IPS-18a (cell line): ENCODE measurements at regions not wholly inside any gene's neighbourhood (a gene's known extent, or its start where the extent isn't known, plus 50 kb on each side); places are given as distances from the start of the nearest gene placed in this dataset.

Experiments
- H3K27ac ChIP-seq: one replicate; pipeline ENCODE4 v1.5.1; 2013; ENCODE audit warnings: low read length
- H3K27me3 ChIP-seq: one replicate; pipeline ENCODE4 v1.6.1; 2013; ENCODE audit warnings: mild to moderate bottlenecking, low read length; ENCODE audit not compliant: control insufficient read depth, insufficient read depth
- H3K36me3 ChIP-seq: one replicate; pipeline ENCODE4 v1.6.1; 2013; ENCODE audit warnings: low read depth, low read length; ENCODE audit not compliant: control insufficient read depth
- H3K4me1 ChIP-seq: one replicate; pipeline ENCODE4 v1.6.1; 2013; ENCODE audit warnings: low read depth, low read length; ENCODE audit not compliant: control insufficient read depth
- H3K4me3 ChIP-seq: one replicate; pipeline ENCODE4 v1.5.1; 2013; ENCODE audit warnings: low read length
- H3K9ac ChIP-seq: one replicate; pipeline ENCODE4 v1.6.1; 2013; ENCODE audit warnings: mild to moderate bottlenecking, low read length, moderate library complexity
- H3K9me3 ChIP-seq: one replicate; pipeline ENCODE4 v1.6.1; 2013; ENCODE audit warnings: low read depth, low read length; ENCODE audit not compliant: control insufficient read depth

DNA sequence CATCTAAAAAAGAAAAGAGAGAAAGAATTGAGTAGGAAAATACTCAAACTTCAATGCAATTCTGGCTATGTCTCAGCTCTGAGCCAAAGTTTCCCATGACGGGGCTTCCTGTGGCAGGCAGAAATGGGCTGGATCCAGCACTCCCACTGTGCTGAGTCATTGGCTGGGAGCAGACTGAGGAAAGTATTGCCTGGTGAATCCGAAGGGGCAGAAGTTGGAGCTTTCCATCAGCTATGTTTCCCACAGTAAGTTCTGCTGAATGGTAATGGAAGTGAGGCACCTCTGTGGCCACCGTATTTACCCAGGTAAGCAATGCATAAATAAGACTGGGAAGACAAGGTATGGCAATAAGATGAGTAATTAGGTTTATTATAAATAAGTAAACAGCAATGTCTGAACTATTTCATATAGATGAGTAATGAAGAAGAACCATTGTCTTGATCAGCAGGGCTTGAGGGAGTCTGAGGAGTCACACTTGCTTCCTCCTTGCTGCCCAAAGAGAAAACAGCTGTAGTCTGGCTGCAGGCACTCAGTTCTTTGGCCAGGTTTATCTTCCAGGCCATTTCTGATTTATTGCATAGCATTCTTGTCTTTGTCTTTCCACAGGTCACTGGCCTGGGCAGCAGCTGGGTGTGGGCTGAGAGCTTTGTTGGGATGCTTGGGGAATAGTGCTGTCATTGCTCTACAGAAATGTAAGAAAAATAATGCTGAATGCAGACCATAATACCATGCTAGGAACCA lies 255.3 kb downstream of the DNAJB9 start:
- Histone ChIP-seq H3K9ac (no peak overlapping the region), H3K4me1 (no peaks in the 10 kb centered on the region), H3K36me3 (no peaks in the 10 kb centered on the region), H3K4me3 (no peak overlapping the region), H3K27ac (no peak overlapping the region), H3K27me3 (no peaks in the 10 kb centered on the region), H3K9me3 (no peaks in the 10 kb centered on the region)

DNA sequence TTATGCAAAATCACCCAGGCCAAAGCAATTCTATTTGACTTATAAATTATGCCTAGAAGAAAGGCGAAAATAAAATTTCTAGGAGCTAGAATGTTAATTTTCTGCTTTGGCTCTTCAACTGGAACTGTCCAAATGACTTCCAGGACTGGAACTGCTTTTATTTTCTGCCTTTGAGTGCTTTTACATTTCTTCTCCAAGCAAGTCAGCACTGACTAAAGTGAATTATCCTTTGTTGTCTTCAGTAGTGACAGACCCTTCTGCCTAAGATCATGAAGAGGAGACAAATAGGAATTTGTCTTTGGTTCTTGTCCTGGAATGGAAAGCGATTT lies 255.9 kb downstream of the DNAJB9 start:
- Histone ChIP-seq H3K9ac (no peak overlapping the region), H3K4me3 (no peak overlapping the region), H3K36me3 (no peaks in the 10 kb centered on the region), H3K4me1 (no peaks in the 10 kb centered on the region), H3K9me3 (no peaks in the 10 kb centered on the region), H3K27me3 (no peaks in the 10 kb centered on the region), H3K27ac (no peak overlapping the region)

DNA sequence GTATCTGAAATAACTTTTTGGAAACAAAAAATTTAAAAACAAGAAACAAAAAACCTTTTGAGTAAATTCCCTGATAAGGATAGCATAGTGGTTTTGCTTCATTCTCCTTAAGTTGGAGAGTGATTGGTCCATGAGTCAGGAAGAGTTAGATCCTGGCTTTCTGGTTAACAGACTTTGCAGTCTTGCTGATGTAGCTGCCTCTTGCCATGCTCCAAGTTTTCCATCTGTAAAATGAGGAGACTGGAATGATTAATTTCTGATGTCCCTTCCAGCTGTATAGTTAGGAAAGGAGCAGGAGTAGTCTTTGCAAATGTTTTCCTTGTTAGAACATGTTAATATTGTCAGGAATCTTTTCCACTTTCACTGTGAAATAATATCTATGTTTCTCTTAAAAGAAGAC lies 266.6 kb downstream of the DNAJB9 start:
- Histone ChIP-seq H3K36me3 (no peaks in the 10 kb centered on the region), H3K9ac (no peak overlapping the region), H3K27ac (no peak overlapping the region)

DNA sequence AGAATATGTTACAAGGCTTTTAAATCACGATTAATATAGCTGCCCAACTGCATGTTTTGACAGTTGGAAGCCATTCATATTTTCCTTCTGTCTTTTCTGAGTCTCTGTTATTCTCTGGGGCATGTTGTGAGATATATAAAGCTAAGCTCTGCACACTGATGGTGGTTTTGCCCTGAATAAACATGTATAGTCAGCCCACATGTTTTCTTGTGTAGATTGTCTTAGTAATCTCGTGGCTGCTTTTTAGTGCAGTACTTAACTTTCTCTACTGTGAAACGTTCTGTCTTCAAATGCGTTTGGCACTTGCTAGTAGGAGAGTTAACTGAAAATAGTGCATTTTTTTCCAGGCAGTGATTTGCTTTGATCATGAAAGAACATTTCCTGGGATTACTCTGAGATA lies 268.5 kb downstream of the DNAJB9 start:
- Histone ChIP-seq H3K27me3 (no peaks in the 10 kb centered on the region), H3K27ac (no peak overlapping the region), H3K9ac (no peak overlapping the region), H3K4me1 (no peaks in the 10 kb centered on the region), H3K4me3 (no peak overlapping the region), H3K36me3 (no peaks in the 10 kb centered on the region), H3K9me3 (no peaks in the 10 kb centered on the region)

More for the DNA sequence above, 266.6 kb downstream of the DNAJB9 start:
- H3K27me3 ChIP-seq, result no peaks in the 10 kb centered on the region
- no peaks in the 10 kb centered on the region for H3K4me1 ChIP-seq
- H3K4me3 ChIP-seq, result no peak overlapping the region
- H3K9me3 ChIP-seq, result no peaks in the 10 kb centered on the region

DNA sequence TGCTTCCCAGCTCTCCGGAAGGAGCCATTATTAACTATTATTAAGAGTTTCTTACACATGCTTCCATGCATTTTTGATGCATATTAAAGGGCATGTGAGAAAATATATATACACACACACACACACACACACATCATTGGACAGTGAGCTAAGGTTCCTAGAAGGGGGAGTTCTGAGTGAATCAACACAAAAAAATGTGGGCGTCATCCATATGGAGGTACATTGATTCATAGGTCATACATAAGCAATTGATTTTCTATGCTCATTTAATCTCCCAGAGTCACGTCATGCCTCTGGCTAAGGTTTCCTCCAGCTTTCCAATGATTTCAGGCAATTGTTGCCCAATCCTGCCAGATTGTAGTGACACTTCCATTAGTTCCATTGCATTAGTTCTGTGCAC lies 269.4 kb downstream of the DNAJB9 start:
- H3K36me3 ChIP-seq, result no peaks in the 10 kb centered on the region
- H3K27me3 ChIP-seq, result no peaks in the 10 kb centered on the region
- no peak overlapping the region for H3K9ac ChIP-seq
- no peaks in the 10 kb centered on the region for H3K9me3 ChIP-seq
- H3K27ac ChIP-seq, result no peak overlapping the region
- no peak overlapping the region for H3K4me3 ChIP-seq
- no peaks in the 10 kb centered on the region for H3K4me1 ChIP-seq

DNA sequence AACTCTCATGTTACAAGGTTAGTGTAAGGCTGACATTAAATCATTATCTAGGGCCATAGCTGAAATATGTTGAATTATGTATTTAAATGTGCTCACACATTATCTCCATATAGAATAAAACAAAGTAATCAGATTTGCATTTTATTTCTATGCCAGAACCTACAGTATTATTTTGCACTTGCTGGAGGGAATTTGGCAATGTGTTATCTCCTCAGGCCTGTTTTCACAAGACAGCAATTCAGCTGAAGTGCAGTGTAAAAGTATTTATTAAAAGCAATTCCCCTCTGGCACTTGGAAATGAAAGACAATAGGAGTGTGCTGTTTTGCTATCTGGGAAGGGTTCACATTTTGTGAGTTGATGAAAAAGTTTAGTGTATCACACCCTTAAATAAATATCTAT lies 276.3 kb downstream of the DNAJB9 start:
- no peaks in the 10 kb centered on the region for H3K27me3 ChIP-seq
- no peak overlapping the region for H3K4me3 ChIP-seq
- H3K4me1 ChIP-seq, result no peaks in the 10 kb centered on the region
- H3K27ac ChIP-seq, result no peak overlapping the region
- H3K9me3 ChIP-seq, result no peaks in the 10 kb centered on the region
- H3K36me3 ChIP-seq, result no peaks in the 10 kb centered on the region
- no peak overlapping the region for H3K9ac ChIP-seq

DNA sequence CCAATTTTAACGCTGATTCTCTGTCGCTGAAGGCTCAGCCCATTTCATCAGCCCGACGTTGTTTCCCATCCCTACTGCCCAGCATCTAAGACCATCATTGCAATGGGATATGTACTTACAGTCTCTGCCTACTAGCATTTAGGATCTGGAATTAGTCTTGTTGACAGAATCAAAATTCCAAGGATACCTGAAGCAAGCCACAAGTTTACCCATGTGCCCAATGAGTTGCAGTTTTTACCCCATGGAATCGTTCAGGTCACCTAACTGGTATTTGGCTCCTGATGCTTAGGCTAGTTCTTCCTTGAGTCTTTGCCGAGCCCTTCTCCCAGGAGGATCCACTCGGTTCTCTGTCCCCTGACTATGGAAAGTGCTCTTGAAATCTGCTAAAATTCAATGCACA lies 276.8 kb downstream of the DNAJB9 start:
- Histone ChIP-seq H3K9me3 (no peaks in the 10 kb centered on the region), H3K27me3 (no peaks in the 10 kb centered on the region), H3K4me1 (no peaks in the 10 kb centered on the region), H3K27ac (no peak overlapping the region), H3K4me3 (no peak overlapping the region), H3K9ac (no peak overlapping the region), H3K36me3 (no peaks in the 10 kb centered on the region)

DNA sequence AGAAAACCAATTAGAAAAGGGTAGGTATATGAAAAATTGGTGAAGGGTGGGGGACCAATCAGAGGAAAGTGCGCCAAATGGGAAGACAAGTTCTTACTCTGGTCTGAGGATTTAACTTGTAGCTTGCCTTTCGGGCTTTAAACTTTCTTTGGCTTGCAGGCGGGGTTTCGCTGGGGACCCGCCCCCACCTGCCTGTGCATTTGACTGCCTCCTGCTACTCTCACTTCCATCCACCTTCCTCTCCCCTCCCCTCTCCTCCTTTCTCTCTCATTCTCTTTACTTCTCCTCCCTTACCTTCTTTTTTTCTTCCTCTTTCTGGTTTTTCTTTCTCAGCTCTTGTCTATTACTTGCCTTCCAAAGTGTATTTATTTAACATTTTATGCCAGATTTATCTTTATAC lies 278.8 kb downstream of the DNAJB9 start:
- no peaks in the 10 kb centered on the region for H3K4me1 ChIP-seq
- H3K36me3 ChIP-seq, result no peaks in the 10 kb centered on the region
- H3K27ac ChIP-seq, result no peak overlapping the region
- no peak overlapping the region for H3K9ac ChIP-seq
- H3K4me3 ChIP-seq, result no peak overlapping the region
- no peaks in the 10 kb centered on the region for H3K9me3 ChIP-seq
- H3K27me3 ChIP-seq, result no peaks in the 10 kb centered on the region

DNA sequence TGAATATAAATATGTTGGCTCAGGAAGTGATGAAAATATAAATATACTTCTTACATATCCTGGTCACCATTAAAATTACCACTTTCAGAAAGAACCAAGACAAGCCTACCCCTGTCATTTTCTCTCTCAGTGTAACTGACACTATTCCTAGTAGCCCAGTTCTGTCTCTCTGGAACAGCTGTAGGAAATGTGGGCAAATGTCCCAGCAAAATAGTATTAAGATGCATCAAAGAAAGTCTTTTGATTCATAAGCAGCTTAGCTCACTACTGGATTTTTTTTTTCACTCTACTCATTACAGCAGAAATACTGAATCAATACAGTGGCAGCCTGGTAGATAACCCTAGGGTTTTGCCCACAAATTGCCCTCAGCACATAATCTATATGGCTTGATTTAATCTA lies 290.9 kb downstream of the DNAJB9 start:
- H3K9ac ChIP-seq, result no peak overlapping the region
- no peaks in the 10 kb centered on the region for H3K4me1 ChIP-seq
- H3K4me3 ChIP-seq, result no peak overlapping the region
- no peaks in the 10 kb centered on the region for H3K27me3 ChIP-seq
- H3K9me3 ChIP-seq, result no peaks in the 10 kb centered on the region
- no peak overlapping the region for H3K27ac ChIP-seq
- H3K36me3 ChIP-seq, result no peaks in the 10 kb centered on the region

DNA sequence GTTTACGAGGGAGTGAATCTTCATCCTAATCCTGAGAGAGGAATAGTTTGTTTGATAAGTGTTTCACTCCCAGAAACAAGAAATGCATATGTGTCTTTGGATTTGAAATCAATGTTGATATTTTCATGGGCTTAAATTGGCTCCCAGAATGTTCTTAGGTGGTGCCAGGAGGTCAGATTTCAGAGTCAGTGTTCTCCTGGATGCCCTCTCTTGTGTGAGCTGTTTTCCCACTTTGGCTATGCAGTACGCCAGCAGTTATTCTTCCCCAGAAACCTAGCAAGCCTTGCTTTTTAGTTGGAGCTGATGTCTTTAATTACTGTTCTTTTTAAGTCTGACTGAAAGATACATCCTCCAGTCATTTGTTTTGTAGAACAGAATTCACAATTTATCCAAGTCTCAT lies 291.4 kb downstream of the DNAJB9 start:
- H3K27me3 ChIP-seq, result no peaks in the 10 kb centered on the region
- no peaks in the 10 kb centered on the region for H3K9me3 ChIP-seq
- H3K27ac ChIP-seq, result no peak overlapping the region
- no peak overlapping the region for H3K4me3 ChIP-seq
- no peak overlapping the region for H3K9ac ChIP-seq
- no peaks in the 10 kb centered on the region for H3K36me3 ChIP-seq
- no peaks in the 10 kb centered on the region for H3K4me1 ChIP-seq

DNA sequence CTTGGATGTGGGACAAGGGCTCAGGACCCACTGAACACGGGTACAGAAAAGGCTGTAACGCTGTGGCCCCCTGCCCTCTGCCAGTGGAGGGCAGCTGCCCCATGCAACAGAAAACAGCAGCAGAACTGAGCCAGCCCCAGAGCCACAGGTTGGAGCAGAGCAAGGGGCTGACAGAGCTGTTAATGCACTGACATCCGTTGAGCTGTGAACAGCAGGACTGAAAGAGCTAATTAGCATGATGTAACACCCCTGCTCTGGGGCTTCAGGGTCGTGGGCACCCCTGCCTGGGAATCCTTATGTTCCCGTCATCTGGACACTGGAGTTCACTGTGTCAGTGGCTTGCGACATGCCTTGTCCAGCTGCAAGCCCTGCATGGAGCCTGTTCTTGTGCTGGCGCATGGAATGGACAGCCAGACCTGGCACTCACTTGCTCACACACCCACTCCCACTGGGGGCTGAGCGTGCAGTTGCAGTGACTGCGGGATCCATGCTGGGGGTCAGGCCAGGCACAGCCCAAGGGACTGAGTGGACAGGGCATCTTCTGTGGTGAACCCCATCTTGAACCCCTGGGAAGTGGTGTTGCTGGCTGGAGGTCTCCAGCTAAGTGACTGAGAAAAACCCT lies 293.7 kb downstream of the DNAJB9 start:
- no peak overlapping the region for H3K27ac ChIP-seq

DNA sequence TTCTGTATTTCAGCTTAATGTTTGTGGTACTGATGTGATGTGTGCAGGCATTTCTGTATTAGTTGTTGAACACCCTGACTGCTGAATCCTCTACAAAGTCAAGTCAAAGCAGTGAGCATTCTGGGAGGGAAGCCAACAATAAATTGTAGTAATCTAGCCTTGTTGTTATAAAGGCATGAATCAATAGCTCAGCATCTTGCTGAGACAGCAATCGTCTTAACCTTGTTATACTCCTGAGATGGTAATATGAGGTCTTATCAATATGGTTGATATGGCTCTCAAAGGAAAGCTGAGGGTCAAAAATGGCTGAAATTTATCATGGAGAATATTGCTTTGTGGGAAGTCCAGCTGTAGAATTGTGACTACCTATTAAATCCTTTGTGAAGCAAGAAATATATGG lies 299.4 kb downstream of the DNAJB9 start:
- Histone ChIP-seq H3K4me1 (no peaks in the 10 kb centered on the region), H3K36me3 (no peaks in the 10 kb centered on the region), H3K9me3 (peaks cover 5% of the 10 kb centered on the region), H3K27me3 (no peaks in the 10 kb centered on the region), H3K9ac (no peak overlapping the region), H3K27ac (no peak overlapping the region), H3K4me3 (no peak overlapping the region)

More for the DNA sequence above, 293.7 kb downstream of the DNAJB9 start:
- no peaks in the 10 kb centered on the region for H3K9me3 ChIP-seq
- H3K9ac ChIP-seq, result no peak overlapping the region
- no peaks in the 10 kb centered on the region for H3K27me3 ChIP-seq
- H3K4me1 ChIP-seq, result no peaks in the 10 kb centered on the region
- no peak overlapping the region for H3K4me3 ChIP-seq
- no peaks in the 10 kb centered on the region for H3K36me3 ChIP-seq
